HepG2 (cell line): ENCODE measurements at regions not wholly inside any gene's neighbourhood (a gene's known extent, or its start where the extent isn't known, plus 50 kb on each side); places are given as distances from the start of the nearest gene placed in this dataset.
A peak's percentile ranks its signal among the peaks of the same experiment; 100 is the strongest.

Experiments used
- ATAC-seq: fragments of 200-7000 bp; cut with Tn5 transposase; 3 replicates; pipeline ENCODE4 v1.9.1; 2020; ENCODE audit warnings: mild to moderate bottlenecking, moderate library complexity
- BruUV-seq: library from RNA; stranded (reverse); fragments of 400-500 nt; replicated peaks from 2 replicates; lab custom pipeline; 2021; lab: Mats Ljungman, UMichigan
- CTCF ChIA-PET: fragments of 300-600 bp; formaldehyde crosslinking; extraction: SDS; loops from one replicate; lab custom pipeline; 2021; ENCODE audit warnings: low total read pairs, inconsistent platforms, low intra/inter-chr PET ratio; lab: Yijun Ruan, JAX
- POLR2A ChIA-PET: fragments of 350-600 bp; sonication (Branson Sonifier 250); formaldehyde crosslinking; loops from one replicate; lab custom pipeline; 2020; ENCODE audit warnings: antibody characterized with exemption, inconsistent platforms; lab: Yijun Ruan, JAX
- DNase-seq: peaks from one replicate; pipeline ENCODE4 v3.0.0-alpha.2; 2015; ENCODE audit warnings: low spot score
- FAIRE-seq: peaks from 3 replicates; lab custom pipeline; 2011; peaks lifted over from hg19 to GRCh38; lab: Jason Lieb, UNC
- H2AFZ ChIP-seq: one replicate; pipeline ENCODE4 v1.6.1; 2011; ENCODE audit warnings: low read length, inconsistent platforms
- H3K27ac ChIP-seq: fragments of 300-600 bp; 3 replicates; pipeline ENCODE4 v1.8.0; 2011; ENCODE audit warnings: mixed run types, mild to moderate bottlenecking, mixed read lengths, low read length, inconsistent platforms; ENCODE audit not compliant: insufficient read depth; ENCODE audit errors: extremely low read length
- H3K27me3 ChIP-seq, 2 experiments: fragments of 200-600 bp in 1 of 2; 2 replicates in 1 of 2; 3 replicates in 1 of 2; pipeline versions ENCODE4 v1.6.0 to v1.8.0; 2011; ENCODE audit warnings: low read length in 2 of 2, mild to moderate bottlenecking in 2 of 2, moderate library complexity in 2 of 2, inconsistent platforms in 1 of 2; ENCODE audit not compliant: insufficient read depth in 2 of 2, control insufficient read depth in 1 of 2
- H3K36me3 ChIP-seq, 2 experiments: fragments of 200-600 bp in 1 of 2; replicated peaks in 1 of 2; 2 replicates in 1 of 2; 3 replicates in 1 of 2; pipeline versions ENCODE4 v1.5.1 to v1.8.0; 2011; ENCODE audit warnings: low read length in 2 of 2, inconsistent platforms in 1 of 2; ENCODE audit not compliant: insufficient read depth in 2 of 2, control insufficient read depth in 1 of 2
- H3K4me1 ChIP-seq: 2 replicates; pipeline ENCODE4 v1.5.1; 2012; ENCODE audit warnings: low read length, inconsistent platforms; ENCODE audit not compliant: insufficient read depth
- H3K4me2 ChIP-seq: 2 replicates; pipeline ENCODE4 v1.6.0; 2011; ENCODE audit warnings: low read depth, low read length, inconsistent platforms
- H3K4me3 ChIP-seq, 3 experiments: fragments of 200-600 bp in 1 of 3; sonication (generic), shearing (Covaris generic) in 1 of 3; replicated peaks in 1 of 3; 2 replicates each; pipeline ENCODE4 v1.5.1; 2011 to 2016; ENCODE audit warnings: low read length in 3 of 3, inconsistent platforms in 2 of 3, low read depth in 2 of 3, mild to moderate bottlenecking in 2 of 3, control low read depth in 1 of 3, mixed read lengths in 1 of 3; ENCODE audit not compliant: insufficient read depth in 1 of 3
- H3K79me2 ChIP-seq: one replicate; pipeline ENCODE4 v1.6.1; 2011; ENCODE audit warnings: low read length, inconsistent platforms; ENCODE audit not compliant: insufficient read depth
- H3K9ac ChIP-seq: 2 replicates; pipeline ENCODE4 v1.6.0; 2011; ENCODE audit warnings: mild to moderate bottlenecking, low read depth, low read length, inconsistent platforms; ENCODE audit not compliant: insufficient read depth
- H3K9me3 ChIP-seq: 2 replicates; pipeline ENCODE4 v1.5.1; 2012; ENCODE audit warnings: mild to moderate bottlenecking, low read length
- H4K20me1 ChIP-seq: 2 replicates; pipeline ENCODE4 v1.6.0; 2011; ENCODE audit warnings: inconsistent platforms, mild to moderate bottlenecking, low read length, moderate library complexity; ENCODE audit not compliant: insufficient read depth
- CTCF ChIP-seq: sonication (generic); formaldehyde crosslinking; IDR thresholded peaks from 2 replicates; pipeline ENCODE4 v1.5.0; 2020; ENCODE audit warnings: mild to moderate bottlenecking, missing genetic modification reagents, moderate library complexity
- FOXP4 ChIP-seq: sonication (generic); formaldehyde crosslinking; IDR thresholded peaks from 2 replicates; pipeline ENCODE4 v1.4.0; 2020; ENCODE audit warnings: missing genetic modification reagents
- HNRNPK ChIP-seq: fragments of 200-400 bp; formaldehyde crosslinking; IDR thresholded peaks from 2 replicates; pipeline ENCODE4 v1.6.1; 2018; ENCODE audit warnings: low read length, low read depth, moderate library complexity, mild to moderate bottlenecking; ENCODE audit not compliant: poor library complexity, severe bottlenecking
- KDM3A ChIP-seq: IDR thresholded peaks from 2 replicates; pipeline ENCODE4 v1.6.1; 2018; ENCODE audit warnings: low read depth, missing compliant biosample characterization
- RNF2 ChIP-seq: fragments of 450-650 bp; conservative IDR thresholded peaks from 2 replicates; pipeline ENCODE4 v1.6.1; 2016; ENCODE audit warnings: low read depth
- ZFYVE20 ChIP-seq: sonication (generic); formaldehyde crosslinking; IDR thresholded peaks from 2 replicates; pipeline ENCODE4 v1.8.0; 2023; ENCODE audit warnings: low read depth, mild to moderate bottlenecking, moderate library complexity, missing genetic modification reagents, borderline replicate concordance
- ZNF333 ChIP-seq: sonication (generic); formaldehyde crosslinking; IDR thresholded peaks from 2 replicates; pipeline ENCODE4 v1.4.0; 2020; ENCODE audit warnings: mild to moderate bottlenecking, missing genetic modification reagents, borderline replicate concordance
- ZNF354B ChIP-seq: sonication (generic); formaldehyde crosslinking; IDR thresholded peaks from 2 replicates; pipeline ENCODE4 v1.8.0; 2022; ENCODE audit warnings: mild to moderate bottlenecking, missing genetic modification reagents
- ZNF781 ChIP-seq: sonication (generic); formaldehyde crosslinking; IDR thresholded peaks from 2 replicates; pipeline ENCODE4 v1.5.1; 2020; ENCODE audit warnings: borderline replicate concordance, mild to moderate bottlenecking, missing genetic modification reagents; ENCODE audit errors: not compliant biosample characterization
- ZSCAN21 ChIP-seq: sonication (generic); formaldehyde crosslinking; IDR thresholded peaks from 2 replicates; pipeline ENCODE4 v1.8.0; 2022; ENCODE audit warnings: mild to moderate bottlenecking, missing genetic modification reagents, moderate library complexity, borderline replicate concordance
- WGBS: methylation state at CpG from one replicate; pipeline ENCODE4 v1.1.6; 2017; ENCODE audit warnings: low lambda C conversion rate; 5-methylcytosine and 5-hydroxymethylcytosine counted together
- in situ Hi-C: cut with HindIII; loops from 2 replicates; pipeline ENCODE4 v1.10.0; 2017; ENCODE audit warnings: low pct_unique_long_range_greater_than_20kb; ENCODE audit not compliant: extremely low pct_ligation_motif_present
- intact Hi-C: fragments of 100-400 bp; cut with micrococcal nuclease; formaldehyde crosslinking; loops from one replicate; pipeline ENCODE4 v1.10.0; 2022; ENCODE audit not compliant: unreplicated experiment

GRCh38 chr1:34460193-34460592 lies 283.5 kb downstream of the C1orf94 start (continued):
- TF ChIP-seq CTCF (CRISPR knock-in tag) = peak; percentile 69

GRCh38 chr1:34470401-34470800 lies 284.4 kb upstream of the GJB5 start:
- H3K79me2 ChIP-seq = no peaks in the 10 kb centered on the region
- H4K20me1 ChIP-seq = no peaks in the 10 kb centered on the region
- ChIA-PET POLR2A (no interaction called here), CTCF (no interaction called here)
- ATAC-seq (no peak), FAIRE-seq (no peak), DNase-seq (no peak)
- no peak overlapping the region for H3K4me3 ChIP-seq
- H3K27ac ChIP-seq = no peak overlapping the region
- no peaks in the 10 kb centered on the region for H3K4me1 ChIP-seq
- no peaks in the 10 kb centered on the region for H3K9me3 ChIP-seq
- in situ Hi-C loops = no loop called here
- no peak overlapping the region for H3K9ac ChIP-seq
- no peak overlapping the region for H3K4me2 ChIP-seq
- WGBS = 0% methylated on average over 4 of the region's 6 CpGs
- no peaks in the 10 kb centered on the region for H3K36me3 ChIP-seq
- H2AFZ ChIP-seq = no peak overlapping the region
- no peaks in the 10 kb centered on the region for H3K27me3 ChIP-seq
- intact Hi-C loops = no loop called here
- no peak for TF ChIP-seq ZNF354B (CRISPR knock-in tag)
- no TSS peak for BruUV-seq

GRCh38 chr1:34474566-34474965 lies 280.3 kb upstream of the GJB5 start:
- FAIRE-seq = no peak
- no peaks in the 10 kb centered on the region for H3K9me3 ChIP-seq
- TF ChIP-seq ZSCAN21 (CRISPR knock-in tag) (no peak), ZNF781 (CRISPR knock-in tag) (no peak), KDM3A (CRISPR knock-in tag) (no peak), ZFYVE20 (CRISPR knock-in tag) (no peak), ZNF333 (no peak), RNF2 (no peak), HNRNPK (no peak), FOXP4 (CRISPR knock-in tag) (no peak)
- no peak for DNase-seq
- ChIA-PET POLR2A (no interaction called here), CTCF (no interaction called here)
- intact Hi-C loops = no loop called here
- in situ Hi-C loops = no loop called here
- BruUV-seq = no TSS peak
- H2AFZ ChIP-seq = no peak overlapping the region
- H4K20me1 ChIP-seq = no peaks in the 10 kb centered on the region
- no peak overlapping the region for H3K27ac ChIP-seq
- H3K4me2 ChIP-seq = no peak overlapping the region
- H3K4me1 ChIP-seq = no peaks in the 10 kb centered on the region
- H3K9ac ChIP-seq = no peak overlapping the region
- H3K4me3 ChIP-seq = no peak overlapping the region
- H3K27me3 ChIP-seq = no peaks in the 10 kb centered on the region
- WGBS = 13% methylated on average over 4 of the region's 5 CpGs
- ATAC-seq = no peak
- H3K79me2 ChIP-seq = no peaks in the 10 kb centered on the region
- H3K36me3 ChIP-seq = no peaks in the 10 kb centered on the region
